ENCODE measurements at regions not wholly inside any gene's neighbourhood (a gene's known extent, or its start where the extent isn't known, plus 50 kb on each side); places are given as distances from the start of the nearest gene placed in this dataset.

- BruUV-seq (replicated peaks): no TSS peak
- FAIRE-seq: no peak
- no peaks in the 10 kb centered on the region for H3K79me2 ChIP-seq (ENCODE audit: control insufficient read depth, insufficient read depth, low read length)
- TF ChIP-seq ETV5 (CRISPR knock-in tag; IDR thresholded peaks at IDR 0.05; ENCODE audit: low read depth): no peak
- TF ChIP-seq CEBPG (CRISPR knock-in tag; IDR thresholded peaks at IDR 0.05): no peak
- no peak for TF ChIP-seq CEBPG (tag; conservative IDR thresholded peaks at IDR 0.05 in 1 of 2, IDR thresholded peaks at IDR 0.05 in 1 of 2)
- TF ChIP-seq CLOCK (CRISPR knock-in tag; IDR thresholded peaks at IDR 0.05; ENCODE audit: borderline replicate concordance): no peak
- TF ChIP-seq RBM25 (IDR thresholded peaks at IDR 0.05; ENCODE audit: low read depth, low read length, severe bottlenecking): no peak
- no peak for TF ChIP-seq PHF21A (IDR thresholded peaks at IDR 0.05; ENCODE audit: borderline replicate concordance, low read depth)
- no peak for TF ChIP-seq HBP1 (CRISPR knock-in tag; IDR thresholded peaks at IDR 0.05)
- TF ChIP-seq GATA2 (CRISPR knock-in tag; IDR thresholded peaks at IDR 0.05): no peak
- no peak for TF ChIP-seq MYC (IDR thresholded peaks at IDR 0.05; ENCODE audit: low read depth, low read length)
- no peak for TF ChIP-seq MYC (CRISPR knock-in tag; IDR thresholded peaks at IDR 0.05; ENCODE audit: borderline replicate concordance, low read depth)
- no peak for TF ChIP-seq FOXJ3 (CRISPR knock-in tag; IDR thresholded peaks at IDR 0.05)
- TF ChIP-seq TEAD1 (CRISPR knock-in tag; IDR thresholded peaks at IDR 0.05): no peak
- TF ChIP-seq E2F3 (CRISPR knock-in tag; IDR thresholded peaks at IDR 0.05): no peak
- TF ChIP-seq RBFOX2 (IDR thresholded peaks at IDR 0.05; ENCODE audit: low read depth, low read length): no peak
- no peak for TF ChIP-seq POLR2A (conservative IDR thresholded peaks at IDR 0.05)
- no peak for TF ChIP-seq ZFP1 (CRISPR knock-in tag; IDR thresholded peaks at IDR 0.05)
- no peak for TF ChIP-seq THRA (IDR thresholded peaks at IDR 0.05)
- H3K36me3 ChIP-seq (ENCODE audit: control insufficient read depth, insufficient read depth, low read length): no peaks in the 10 kb centered on the region
- WGBS (ENCODE audit: insufficient coverage, low coverage, missing lambda C conversion rate): 0% methylated on average over 3 of the region's 4 CpGs
- H3K9me3 ChIP-seq (replicated peaks; ENCODE audit: control insufficient read depth, insufficient read depth, low read depth, low read length): no peaks in the 10 kb centered on the region
- H3K4me2 ChIP-seq (ENCODE audit: insufficient read depth, low read length): no peak overlapping the region
- intact Hi-C loops (cut with micrococcal nuclease): no loop called here
- no peak overlapping the region for H3K4me3 ChIP-seq
- no peaks in the 10 kb centered on the region for H3K9me1 ChIP-seq (ENCODE audit: control insufficient read depth, insufficient read depth, low read length)
- ChIA-PET POLR2A (no interaction called here), CTCF (ENCODE audit: low intra/inter-chr PET ratio) (no interaction called here)
- H3K9ac ChIP-seq (ENCODE audit: insufficient read depth in 1 of 2, low read depth in 2 of 2, low read length in 2 of 2): no peak overlapping the region
- H2AFZ ChIP-seq (ENCODE audit: low read depth, low read length): no peak overlapping the region
- no peaks in the 10 kb centered on the region for H3K27me3 ChIP-seq (ENCODE audit: control insufficient read depth in 2 of 2, insufficient read depth in 2 of 2, low read length in 2 of 2)
- no peaks in the 10 kb centered on the region for H4K20me1 ChIP-seq (replicated peaks; ENCODE audit: control insufficient read depth, insufficient read depth, low read length)
- in situ Hi-C loops (cut with MboI): no loop called here
- H3K4me1 ChIP-seq (replicated peaks in 1 of 2; ENCODE audit: control insufficient read depth in 2 of 2, insufficient read depth in 2 of 2, low read length in 2 of 2): no peaks in the 10 kb centered on the region
- no peak for DNase-seq (ENCODE audit: extremely low read depth in 1 of 4, low spot score in 3 of 4)
- ATAC-seq: no peak
- no peak overlapping the region for H3K27ac ChIP-seq (ENCODE audit: extremely low read depth, low read depth, low read length)
These were observed 105.3 kb downstream of the SLC10A2 start for GRCh38 chr13:102960959-102961358.

All from K562 (cell line).